ENCODE measurements at regions not wholly inside any gene's neighbourhood (a gene's known extent, or its start where the extent isn't known, plus 50 kb on each side); places are given as distances from the start of the nearest gene placed in this dataset.

- no peak for ATAC-seq (ENCODE audit: low read depth)
- DNase-seq: no peak
- ChIA-PET POLR2A (no interaction called here), CTCF (interaction anchor here (0.7 kb wide), 1 partner anchor 21 kb away, joined by 3 read pairs; no protein-coding TSS in a partner anchor)
- intact Hi-C loops (cut with micrococcal nuclease): no loop called here
- Mint-ChIP-seq H3K4me3 (no peak overlapping the region), H3K36me3 (ENCODE audit: low read depth) (no peaks in the 10 kb centered on the region), H3K27ac (no peak overlapping the region), H3K27me3 (peaks cover 15% of the 10 kb centered on the region), H3K4me1 (no peaks in the 10 kb centered on the region), H3K9me3 (no peaks in the 10 kb centered on the region)
- TF ChIP-seq, protein P1, sequence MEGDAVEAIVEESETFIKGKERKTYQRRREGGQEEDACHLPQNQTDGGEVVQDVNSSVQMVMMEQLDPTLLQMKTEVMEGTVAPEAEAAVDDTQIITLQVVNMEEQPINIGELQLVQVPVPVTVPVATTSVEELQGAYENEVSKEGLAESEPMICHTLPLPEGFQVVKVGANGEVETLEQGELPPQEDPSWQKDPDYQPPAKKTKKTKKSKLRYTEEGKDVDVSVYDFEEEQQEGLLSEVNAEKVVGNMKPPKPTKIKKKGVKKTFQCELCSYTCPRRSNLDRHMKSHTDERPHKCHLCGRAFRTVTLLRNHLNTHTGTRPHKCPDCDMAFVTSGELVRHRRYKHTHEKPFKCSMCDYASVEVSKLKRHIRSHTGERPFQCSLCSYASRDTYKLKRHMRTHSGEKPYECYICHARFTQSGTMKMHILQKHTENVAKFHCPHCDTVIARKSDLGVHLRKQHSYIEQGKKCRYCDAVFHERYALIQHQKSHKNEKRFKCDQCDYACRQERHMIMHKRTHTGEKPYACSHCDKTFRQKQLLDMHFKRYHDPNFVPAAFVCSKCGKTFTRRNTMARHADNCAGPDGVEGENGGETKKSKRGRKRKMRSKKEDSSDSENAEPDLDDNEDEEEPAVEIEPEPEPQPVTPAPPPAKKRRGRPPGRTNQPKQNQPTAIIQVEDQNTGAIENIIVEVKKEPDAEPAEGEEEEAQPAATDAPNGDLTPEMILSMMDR (IDR thresholded peaks at IDR 0.05): no peak
Measured at GRCh38 chr19:13629687-13630357, 123.5 kb upstream of the CACNA1A start.

DNA sequence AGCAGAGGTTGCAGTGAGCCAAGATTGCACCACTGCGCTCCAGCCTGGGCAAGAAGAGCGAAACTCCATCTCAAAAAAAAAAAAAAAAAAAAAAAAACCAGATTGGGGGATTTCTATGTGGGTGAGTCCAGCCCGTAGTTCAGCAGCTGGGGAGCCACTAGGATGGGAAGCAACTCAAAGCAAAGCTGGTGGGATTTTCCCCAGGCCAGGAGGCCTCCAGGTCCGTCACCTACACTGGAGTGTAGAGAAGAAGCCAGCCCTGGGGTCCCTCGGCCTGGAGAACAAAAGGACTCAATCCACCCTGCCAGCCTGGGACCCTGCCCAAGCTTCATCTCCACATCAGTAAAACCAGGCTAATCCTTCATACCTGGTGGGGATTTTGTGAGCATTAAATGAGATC, 121.3 kb upstream of the CACNA1A start:
- Mint-ChIP-seq H3K4me3 (no peak overlapping the region), H3K36me3 (ENCODE audit: low read depth) (no peaks in the 10 kb centered on the region), H3K27me3 (peaks cover 34% of the 10 kb centered on the region), H3K9me3 (no peaks in the 10 kb centered on the region), H3K4me1 (no peaks in the 10 kb centered on the region), H3K27ac (no peak overlapping the region)
- intact Hi-C loops (cut with micrococcal nuclease): no loop called here
- POLR2A ChIA-PET: no interaction called here
- DNase-seq: no peak
- CTCF ChIA-PET: interaction anchor here (1.0 kb wide), 1 partner anchor 94 kb away, joined by 3 read pairs; no protein-coding TSS in a partner anchor
- ATAC-seq (ENCODE audit: low read depth): no peak
- TF ChIP-seq, protein P1 (IDR thresholded peaks at IDR 0.05): no peak

GRCh38 chr19:13623716-13624710, 117.7 kb upstream of the CACNA1A start:
- Mint-ChIP-seq H3K27me3 (peaks cover 41% of the 10 kb centered on the region), H3K4me3 (no peak overlapping the region), H3K27ac (no peak overlapping the region), H3K4me1 (no peaks in the 10 kb centered on the region), H3K36me3 (ENCODE audit: low read depth) (no peaks in the 10 kb centered on the region), H3K9me3 (no peaks in the 10 kb centered on the region)
- intact Hi-C loops (cut with micrococcal nuclease): no loop called here
- DNase-seq (no peak), ATAC-seq (ENCODE audit: low read depth) (no peak)
- POLR2A ChIA-PET: no interaction called here
- CTCF ChIA-PET: no interaction called here
- TF ChIP-seq, protein P1 (IDR thresholded peaks at IDR 0.05): no peak

DNA sequence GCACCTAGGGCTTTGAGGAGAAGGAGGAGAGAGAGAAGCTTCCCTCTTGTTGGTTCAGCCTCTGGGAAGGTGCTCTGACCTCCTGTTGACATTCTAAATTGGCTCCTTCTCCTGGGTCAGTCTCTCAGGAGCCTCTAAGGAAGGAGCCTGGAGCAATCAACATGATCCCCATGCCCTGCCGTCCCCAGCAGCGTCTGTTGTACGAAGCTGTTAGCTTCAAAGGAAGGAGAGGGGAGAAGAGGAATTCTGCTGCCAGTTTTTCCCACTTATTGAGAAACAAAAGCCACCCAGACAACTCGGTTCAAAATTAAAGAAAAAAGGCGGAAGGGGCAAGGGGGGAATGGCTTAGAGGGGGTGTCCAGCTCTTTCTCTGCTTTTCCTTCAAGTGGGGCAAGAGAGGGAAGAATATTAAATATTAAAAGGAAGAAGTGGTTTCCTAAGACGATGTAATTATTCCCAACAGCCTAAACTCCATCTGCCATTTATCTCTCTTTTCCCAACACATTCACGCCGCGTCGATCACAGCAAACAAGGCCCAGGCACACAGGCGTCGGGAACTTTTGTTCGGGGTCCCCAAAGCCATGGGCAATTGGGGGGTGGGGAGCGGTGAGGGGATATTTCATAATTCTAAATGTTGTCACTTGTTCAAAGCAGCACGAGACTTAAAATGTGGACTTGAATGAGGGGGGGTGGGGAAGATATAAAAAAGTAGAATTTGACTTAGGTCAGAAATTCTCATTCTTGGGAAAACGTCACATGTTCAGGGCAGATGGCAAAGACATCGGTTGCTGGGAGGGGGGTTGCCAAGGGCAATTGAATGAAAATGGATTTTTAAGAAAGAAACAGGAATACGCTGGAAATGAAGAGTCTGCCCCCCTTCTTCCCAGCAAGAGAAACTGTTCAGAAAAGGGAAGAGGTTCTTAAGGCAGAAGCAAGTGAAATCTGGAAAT, 116.8 kb upstream of the CACNA1A start:
- POLR2A ChIA-PET: no interaction called here
- no peaks in the 10 kb centered on the region for H3K4me1 Mint-ChIP-seq
- intact Hi-C loops (cut with micrococcal nuclease): no loop called here
- TF ChIP-seq, protein P1 (IDR thresholded peaks at IDR 0.05): no peak
- H3K4me3 Mint-ChIP-seq: no peak overlapping the region
- no peaks in the 10 kb centered on the region for H3K36me3 Mint-ChIP-seq (ENCODE audit: low read depth)
- H3K27me3 Mint-ChIP-seq: peaks cover 41% of the 10 kb centered on the region
- no peak for DNase-seq
- no peak overlapping the region for H3K27ac Mint-ChIP-seq
- no peaks in the 10 kb centered on the region for H3K9me3 Mint-ChIP-seq
- no peak for ATAC-seq (ENCODE audit: low read depth)
- CTCF ChIA-PET: no interaction called here

Measured in activated B cell treated with CpG ODN at 0.5 μM for 24 hours (primary cell).